MV-4-11 (cell line): ENCODE measurements at regions not wholly inside any gene's neighbourhood (a gene's known extent, or its start where the extent isn't known, plus 50 kb on each side); places are given as distances from the start of the nearest gene placed in this dataset.
"Not testable (repeated sequence)": the region's sequence is repeated elsewhere in the genome, so short reads cannot be mapped to it uniquely, and the experiment has no call there.

ENCODE experiments used
- DNase-seq: peaks from one replicate; lab custom pipeline; 2025; lab: John Stamatoyannopoulos, UW

- no peak for DNase-seq
Measured at GRCh38 chr5:144659634-144660227, 489.1 kb downstream of the KCTD16 start.

GRCh38 chr5:144644317-144644716 lies 473.6 kb downstream of the KCTD16 start:
- DNase-seq, result no peak

- no peak for DNase-seq
Measured at GRCh38 chr5:144638787-144639186, 468.1 kb downstream of the KCTD16 start.

GRCh38 chr5:144634138-144634537 lies 463.5 kb downstream of the KCTD16 start:
- no peak for DNase-seq

- no peak for DNase-seq
Measured at GRCh38 chr5:144598451-144599068, 427.9 kb downstream of the KCTD16 start.

GRCh38 chr5:144596517-144596916 lies 425.8 kb downstream of the KCTD16 start:
- DNase-seq, result no peak

- DNase-seq, result no peak
Measured at GRCh38 chr5:144594919-144595318, 424.2 kb downstream of the KCTD16 start.

- not testable (repeated sequence) for DNase-seq
Measured at GRCh38 chr5:144594234-144594633, 423.6 kb downstream of the KCTD16 start.

GRCh38 chr5:144585681-144586080 lies 415.0 kb downstream of the KCTD16 start:
- DNase-seq, result no peak

- DNase-seq, result peak; percentile 30
Measured at GRCh38 chr5:144583541-144584449, 413.1 kb downstream of the KCTD16 start.

GRCh38 chr5:144582066-144582465 lies 411.4 kb downstream of the KCTD16 start:
- no peak for DNase-seq

GRCh38 chr5:144581044-144581443 lies 410.4 kb downstream of the KCTD16 start:
- no peak for DNase-seq

GRCh38 chr5:144577676-144578075 lies 407.0 kb downstream of the KCTD16 start:
- no peak for DNase-seq

GRCh38 chr5:144575736-144576135 lies 405.1 kb downstream of the KCTD16 start:
- DNase-seq, result no peak

- DNase-seq, result no peak
Measured at GRCh38 chr5:144567421-144567780, 396.7 kb downstream of the KCTD16 start.

- no peak for DNase-seq
Measured at GRCh38 chr5:144566747-144567420, 396.2 kb downstream of the KCTD16 start.

- DNase-seq, result no peak
Measured at GRCh38 chr5:144549580-144549979, 378.9 kb downstream of the KCTD16 start.

GRCh38 chr5:144548936-144549335 lies 378.3 kb downstream of the KCTD16 start:
- DNase-seq, result no peak

GRCh38 chr5:144547098-144547499 lies 376.4 kb downstream of the KCTD16 start:
- DNase-seq, result no peak

GRCh38 chr5:144538845-144539244 lies 368.2 kb downstream of the KCTD16 start:
- no peak for DNase-seq
